ENCODE measurements at regions not wholly inside any gene's neighbourhood (a gene's known extent, or its start where the extent isn't known, plus 50 kb on each side); places are given as distances from the start of the nearest gene placed in this dataset.

GRCh38 chr1:60930130-60930529, 152.2 kb upstream of the NFIA start:
- TF ChIP-seq CTCF (IDR thresholded peaks at IDR 0.05; ENCODE audit: insufficient read depth, low read length) = no peak
- TF ChIP-seq REST (IDR thresholded peaks at IDR 0.05; ENCODE audit: insufficient replicate concordance, low read depth) = no peak
- TF ChIP-seq GABPA (IDR thresholded peaks at IDR 0.05; ENCODE audit: low read depth) = no peak
- TF ChIP-seq POLR2AphosphoS5 (IDR thresholded peaks at IDR 0.05; ENCODE audit: low read depth) = no peak
- no peak for TF ChIP-seq SPI1 (IDR thresholded peaks at IDR 0.05; ENCODE audit: borderline replicate concordance, low read depth)

All from HL-60 (cell line).